GM23338 (cell line): ENCODE measurements at regions not wholly inside any gene's neighbourhood (a gene's known extent, or its start where the extent isn't known, plus 50 kb on each side); places are given as distances from the start of the nearest gene placed in this dataset.

ENCODE experiments used
- ATAC-seq: fragments of 200-7000 bp; cut with Tn5 transposase; 3 replicates; pipeline ENCODE4 v1.9.1; 2020
- DNase-seq: peaks from one replicate; pipeline ENCODE4 v3.0.0-alpha.2; 2015; ENCODE audit warnings: low spot score
- H2AFZ ChIP-seq: fragments of 200-600 bp; sonication (generic); 2 replicates; pipeline ENCODE4 v1.8.0; 2016; ENCODE audit warnings: antibody characterized with exemption, mild to moderate bottlenecking, moderate library complexity
- H3F3A ChIP-seq: fragments of 200-600 bp; sonication (generic); replicated peaks from 2 replicates; pipeline ENCODE4 v1.8.0; 2017; ENCODE audit warnings: antibody characterized with exemption, mixed run types, low read depth
- H3K27ac ChIP-seq: fragments of 200-600 bp; sonication (generic); 2 replicates; pipeline ENCODE4 v1.6.1; 2016; ENCODE audit warnings: low read depth
- H3K27me3 ChIP-seq: fragments of 200-600 bp; sonication (generic); 2 replicates; pipeline ENCODE4 v1.8.0; 2016; ENCODE audit warnings: mild to moderate bottlenecking, mixed run types, moderate library complexity; ENCODE audit not compliant: insufficient read depth
- H3K36me3 ChIP-seq: fragments of 200-600 bp; sonication (generic); 2 replicates; pipeline ENCODE4 v1.8.0; 2016; ENCODE audit warnings: mild to moderate bottlenecking; ENCODE audit not compliant: insufficient read depth
- H3K4me1 ChIP-seq: fragments of 200-600 bp; sonication (generic); 2 replicates; pipeline ENCODE4 v1.8.0; 2016; ENCODE audit warnings: mild to moderate bottlenecking, moderate library complexity; ENCODE audit not compliant: insufficient read depth
- H3K4me2 ChIP-seq: fragments of 200-600 bp; sonication (generic); 2 replicates; pipeline ENCODE4 v1.7.1; 2017; ENCODE audit warnings: mixed run types
- H3K4me3 ChIP-seq: fragments of 200-600 bp; sonication (generic); 2 replicates; pipeline ENCODE4 v1.6.1; 2016; ENCODE audit warnings: mixed run types
- H3K79me2 ChIP-seq: fragments of 200-600 bp; sonication (generic); replicated peaks from 2 replicates; pipeline ENCODE4 v1.8.0; 2017; ENCODE audit warnings: mild to moderate bottlenecking; ENCODE audit not compliant: insufficient read depth
- H3K9me2 ChIP-seq: fragments of 200-600 bp; sonication (generic); 2 replicates; pipeline ENCODE4 v1.8.0; 2017; ENCODE audit not compliant: insufficient read depth
- H4K20me1 ChIP-seq: fragments of 200-600 bp; sonication (generic); replicated peaks from 2 replicates; pipeline ENCODE4 v1.8.0; 2017; ENCODE audit warnings: mild to moderate bottlenecking; ENCODE audit not compliant: insufficient read depth
- H3K27ac Mint-ChIP-seq: 2 replicates; pipeline ENCODE4 v1.8.0; 2020; ENCODE audit warnings: inconsistent platforms, mild to moderate bottlenecking, moderate library complexity, mixed read lengths
- H3K27me3 Mint-ChIP-seq: 3 replicates; pipeline ENCODE4 v1.8.0; 2022; ENCODE audit warnings: low read depth, mild to moderate bottlenecking, moderate library complexity, mixed read lengths, inconsistent platforms; ENCODE audit not compliant: insufficient read depth, poor library complexity
- H3K36me3 Mint-ChIP-seq: 3 replicates; pipeline ENCODE4 v1.8.0; 2021; ENCODE audit warnings: low read depth, mild to moderate bottlenecking, inconsistent platforms, moderate library complexity, mixed read lengths
- H3K4me1 Mint-ChIP-seq: 3 replicates; pipeline ENCODE4 v1.8.0; 2020; ENCODE audit warnings: mild to moderate bottlenecking, inconsistent platforms, mixed read lengths
- H3K4me3 Mint-ChIP-seq: 3 replicates; pipeline ENCODE4 v1.8.0; 2021; ENCODE audit warnings: moderate library complexity, mild to moderate bottlenecking, inconsistent platforms, mixed read lengths
- H3K9me3 Mint-ChIP-seq: 3 replicates; pipeline ENCODE4 v1.8.0; 2020; ENCODE audit warnings: moderate library complexity, mild to moderate bottlenecking, inconsistent platforms, mixed read lengths
- CREB1 ChIP-seq: fragments of 250-450 bp; sonication (Bioruptor Pico); IDR thresholded peaks from 2 replicates; pipeline ENCODE4 v1.5.0; 2020; ENCODE audit warnings: low read depth, mild to moderate bottlenecking, moderate library complexity
- CTCF ChIP-seq, 2 experiments: fragments of 200-600 bp in 1 of 2; sonication (generic) in 1 of 2; conservative IDR thresholded peaks; 2 replicates each; pipeline versions ENCODE4 v1.5.1 to v1.6.1; 2016 to 2017; ENCODE audit warnings: antibody characterized with exemption in 2 of 2, low read depth in 2 of 2, mild to moderate bottlenecking in 2 of 2, moderate library complexity in 1 of 2
- ETS1 ChIP-seq: IDR thresholded peaks from 2 replicates; pipeline ENCODE4 v1.6.1; 2016; ENCODE audit warnings: antibody characterized with exemption
- EZH2 ChIP-seq: fragments of 200-600 bp; sonication (generic); IDR thresholded peaks from one replicate; pipeline ENCODE4 v1.8.0; 2017; ENCODE audit warnings: antibody characterized with exemption, mild to moderate bottlenecking, low read depth; ENCODE audit not compliant: unreplicated experiment
- EZH2phosphoT487 ChIP-seq: fragments of 200-600 bp; sonication (generic); IDR thresholded peaks from one replicate; pipeline ENCODE4 v1.8.1; 2018; ENCODE audit warnings: antibody characterized with exemption; ENCODE audit not compliant: unreplicated experiment
- JUNB ChIP-seq: IDR thresholded peaks from one replicate; pipeline ENCODE4 v1.6.1; 2016; ENCODE audit warnings: antibody characterized with exemption; ENCODE audit not compliant: unreplicated experiment
- NANOG ChIP-seq: IDR thresholded peaks from 2 replicates; pipeline ENCODE4 v1.6.1; 2016; ENCODE audit warnings: antibody characterized with exemption, borderline replicate concordance
- POLR2AphosphoS5 ChIP-seq: IDR thresholded peaks from 2 replicates; pipeline ENCODE4 v1.6.1; 2016; ENCODE audit warnings: antibody characterized with exemption, low read depth
- REST ChIP-seq: IDR thresholded peaks from one replicate; pipeline ENCODE4 v1.6.1; 2018; ENCODE audit warnings: antibody characterized with exemption; ENCODE audit not compliant: unreplicated experiment
- STAT1 ChIP-seq: IDR thresholded peaks from one replicate; pipeline ENCODE4 v1.6.1; 2016; ENCODE audit warnings: antibody characterized with exemption; ENCODE audit not compliant: unreplicated experiment
- ZNF114 ChIP-seq: fragments of 250-450 bp; sonication (Bioruptor Pico); IDR thresholded peaks from 2 replicates; pipeline ENCODE4 v1.5.0; 2020; ENCODE audit warnings: mild to moderate bottlenecking, moderate library complexity
- ZNF331 ChIP-seq: fragments of 250-450 bp; sonication (Bioruptor Pico); IDR thresholded peaks from 2 replicates; pipeline ENCODE4 v1.5.0; 2020; ENCODE audit warnings: low read depth, mild to moderate bottlenecking, moderate library complexity
- ZNF462 ChIP-seq: fragments of 250-450 bp; sonication (Bioruptor Pico); IDR thresholded peaks from 2 replicates; pipeline ENCODE4 v1.5.0; 2020; ENCODE audit warnings: mild to moderate bottlenecking, moderate library complexity

- Histone ChIP-seq H3K79me2 (no peaks in the 10 kb centered on the region), H3K4me3 (no peak overlapping the region), H3K4me1 (no peaks in the 10 kb centered on the region), H3K9me2 (no peaks in the 10 kb centered on the region), H4K20me1 (no peaks in the 10 kb centered on the region), H3F3A (no peaks in the 10 kb centered on the region), H2AFZ (no peak overlapping the region), H3K4me2 (no peak overlapping the region), H3K27ac (no peak overlapping the region), H3K27me3 (no peaks in the 10 kb centered on the region), H3K36me3 (no peaks in the 10 kb centered on the region)
- Mint-ChIP-seq H3K27ac (no peak overlapping the region), H3K36me3 (peaks cover 10% of the 10 kb centered on the region; the same call in 2 of the 3 replicates), H3K4me3 (no peak overlapping the region), H3K9me3 (peaks cover 70% of the 10 kb centered on the region), H3K4me1 (no peaks in the 10 kb centered on the region), H3K27me3 (no peaks in the 10 kb centered on the region)
- no peak for ATAC-seq
- no peak for TF ChIP-seq POLR2AphosphoS5
- TF ChIP-seq JUNB = no peak
- no peak for TF ChIP-seq ETS1
- no peak for TF ChIP-seq CTCF (conservative IDR thresholded peaks at IDR 0.05; ENCODE audit: low read depth in 2 of 2)
- no peak for TF ChIP-seq ZNF114
- TF ChIP-seq ZNF462 (CRISPR knock-in tag) = no peak
- TF ChIP-seq CREB1 (CRISPR knock-in tag) = no peak
- TF ChIP-seq EZH2 = no peak
- TF ChIP-seq REST = no peak
- TF ChIP-seq ZNF331 (CRISPR knock-in tag) = no peak
- no peak for TF ChIP-seq EZH2phosphoT487
- no peak for TF ChIP-seq STAT1
- no peak for TF ChIP-seq NANOG
- no peak for DNase-seq
These were observed 294.2 kb upstream of the CYLC2 start for GRCh38 chr9:102700936-102701335.
